GM12865 (cell line): ENCODE measurements at regions not wholly inside any gene's neighbourhood (a gene's known extent, or its start where the extent isn't known, plus 50 kb on each side); places are given as distances from the start of the nearest gene placed in this dataset.

Source experiments
- DNase-seq: peaks from one replicate; pipeline ENCODE4 v3.0.0; 2010; ENCODE audit warnings: low read depth
- H3K4me3 ChIP-seq: 2 replicates; pipeline ENCODE4 v1.5.1; 2011; ENCODE audit warnings: mild to moderate bottlenecking, low read depth, low read length, control low read depth
- CTCF ChIP-seq: IDR thresholded peaks from 2 replicates; pipeline ENCODE4 v1.5.1; 2011; ENCODE audit warnings: low read length, control low read depth, low read depth, inconsistent platforms; ENCODE audit not compliant: insufficient read depth; ENCODE audit errors: missing control alignments

- H3K4me3 ChIP-seq = no peak overlapping the region
- DNase-seq = no peak
- TF ChIP-seq CTCF = no peak
These were observed 337.2 kb upstream of the B3GAT1 start for GRCh38 chr11:134749040-134749839.

- H3K4me3 ChIP-seq = no peak overlapping the region
- no peak for TF ChIP-seq CTCF
- DNase-seq = no peak
These were observed 334.6 kb upstream of the B3GAT1 start for GRCh38 chr11:134746609-134747008.

DNA sequence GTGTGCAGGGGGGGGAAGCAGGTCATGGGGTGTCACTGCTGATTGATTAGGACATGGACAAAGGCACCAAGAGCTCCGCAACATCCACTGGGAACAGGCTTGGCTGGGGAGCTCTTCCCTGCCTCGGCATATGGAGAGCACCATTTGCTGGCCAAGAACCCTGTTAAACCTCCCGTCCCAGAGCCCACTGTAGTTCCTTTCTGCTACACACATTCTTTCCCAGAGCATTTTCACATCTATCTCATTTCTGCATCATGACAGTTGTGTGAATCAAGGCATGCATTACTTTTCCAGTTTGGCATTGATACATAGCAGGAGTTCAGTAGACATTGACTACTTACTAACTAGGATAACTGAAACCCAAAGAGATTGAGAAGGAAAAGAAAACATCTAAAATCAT lies 333.4 kb upstream of the B3GAT1 start:
- TF ChIP-seq CTCF = no peak
- DNase-seq = no peak
- no peak overlapping the region for H3K4me3 ChIP-seq

- TF ChIP-seq CTCF = no peak
- no peak for DNase-seq
- H3K4me3 ChIP-seq = no peak overlapping the region
These were observed 331.8 kb upstream of the B3GAT1 start for GRCh38 chr11:134743820-134744195.

GRCh38 chr11:134742956-134743819 lies 331.1 kb upstream of the B3GAT1 start:
- DNase-seq = no peak
- H3K4me3 ChIP-seq = no peak overlapping the region
- TF ChIP-seq CTCF = no peak

GRCh38 chr11:134742224-134742612 lies 330.2 kb upstream of the B3GAT1 start:
- no peak for TF ChIP-seq CTCF
- DNase-seq = no peak
- no peak overlapping the region for H3K4me3 ChIP-seq
